Keratinocyte (primary cell): ENCODE measurements at regions not wholly inside any gene's neighbourhood (a gene's known extent, or its start where the extent isn't known, plus 50 kb on each side); places are given as distances from the start of the nearest gene placed in this dataset.

Experiments
- CTCF ChIP-seq, 3 experiments: IDR thresholded peaks in 1 of 3; conservative IDR thresholded peaks in 1 of 3; optimal IDR thresholded peaks in 1 of 3; 2 replicates in 2 of 3; 3 replicates in 1 of 3; pipeline versions ENCODE3 to v1.5.1; 2011; ENCODE audit warnings: low read length in 3 of 3, mild to moderate bottlenecking in 3 of 3, moderate library complexity in 2 of 3, control low read depth in 1 of 3, inconsistent platforms in 1 of 3; ENCODE audit not compliant: insufficient read depth in 2 of 3; ENCODE audit errors: extremely low read depth in 1 of 3
- EZH2 ChIP-seq: IDR thresholded peaks from one replicate; pipeline ENCODE4 v1.6.1; 2012; ENCODE audit warnings: inconsistent platforms, mild to moderate bottlenecking, low read length, moderate library complexity

- TF ChIP-seq CTCF (optimal IDR thresholded peaks at IDR 0.05 in 1 of 3, IDR thresholded peaks at IDR 0.05 in 1 of 3, conservative IDR thresholded peaks at IDR 0.05 in 1 of 3; ENCODE audit: extremely low read depth in 1 of 3, insufficient read depth in 2 of 3, low read length in 3 of 3) (no peak), EZH2 (no peak)
Observed at GRCh38 chr20:61133611-61134010, 118.5 kb upstream of the CDH4 start.
